CD14-positive monocyte (primary cell): ENCODE measurements at regions not wholly inside any gene's neighbourhood (a gene's known extent, or its start where the extent isn't known, plus 50 kb on each side); places are given as distances from the start of the nearest gene placed in this dataset.

Experiments
- DNase-seq, 3 donors: peaks; one replicate each; pipeline ENCODE4 v3.0.0-alpha.2; 2011 to 2022
- H2AFZ ChIP-seq: 2 replicates; pipeline ENCODE4 v1.6.0; 2012; ENCODE audit warnings: mild to moderate bottlenecking, low read depth, low read length, inconsistent platforms; ENCODE audit not compliant: insufficient read depth, poor library complexity, severe bottlenecking
- H3K27ac ChIP-seq, 2 donors: 1 replicate in 1 of 2; 2 replicates in 1 of 2; pipeline ENCODE4 v1.5.1; 2012 to 2013; ENCODE audit warnings: low read length in 2 of 2, control low read depth in 1 of 2, inconsistent platforms in 1 of 2, low read depth in 1 of 2, mild to moderate bottlenecking in 1 of 2
- H3K27me3 ChIP-seq, 2 donors: one replicate each; pipeline versions ENCODE4 v1.6.0 to v1.6.1; 2011 to 2013; ENCODE audit warnings: low read length in 2 of 2; ENCODE audit not compliant: control insufficient read depth in 2 of 2, insufficient read depth in 2 of 2
- H3K36me3 ChIP-seq, 2 donors: replicated peaks in 1 of 2; 1 replicate in 1 of 2; 2 replicates in 1 of 2; pipeline versions ENCODE4 v1.5.1 to v1.6.1; 2012 to 2013; ENCODE audit warnings: low read length in 2 of 2, control low read depth in 1 of 2, inconsistent platforms in 1 of 2, mild to moderate bottlenecking in 1 of 2; ENCODE audit not compliant: insufficient read depth in 2 of 2, control insufficient read depth in 1 of 2
- H3K4me1 ChIP-seq, 2 donors: 1 replicate in 1 of 2; 2 replicates in 1 of 2; pipeline versions ENCODE4 v1.5.1 to v1.6.1; 2012 to 2013; ENCODE audit warnings: low read length in 2 of 2, control low read depth in 1 of 2, inconsistent platforms in 1 of 2, mild to moderate bottlenecking in 1 of 2, moderate library complexity in 1 of 2; ENCODE audit not compliant: insufficient read depth in 2 of 2, control insufficient read depth in 1 of 2
- H3K4me2 ChIP-seq: replicated peaks from 2 replicates; pipeline ENCODE3; 2012; ENCODE audit warnings: low read length, moderate library complexity, mild to moderate bottlenecking; ENCODE audit not compliant: poor library complexity, severe bottlenecking; ENCODE audit errors: extremely low read depth
- H3K4me3 ChIP-seq, 3 experiments: fragments of 200-600 bp in 1 of 3; sonication (generic) in 1 of 3; replicated peaks in 1 of 3; 1 replicate in 2 of 3; 2 replicates in 1 of 3; pipeline ENCODE4 v1.5.1; 2011 to 2013; ENCODE audit warnings: low read length in 3 of 3, mild to moderate bottlenecking in 3 of 3, control low read depth in 2 of 3, low read depth in 2 of 3, inconsistent platforms in 1 of 3, moderate library complexity in 1 of 3
- H3K79me2 ChIP-seq: 2 replicates; pipeline ENCODE4 v1.6.0; 2012; ENCODE audit warnings: mild to moderate bottlenecking, control low read depth, inconsistent platforms, low read length, moderate library complexity; ENCODE audit not compliant: insufficient read depth
- H3K9ac ChIP-seq: 2 replicates; pipeline ENCODE4 v1.6.0; 2017; ENCODE audit warnings: low read length, mild to moderate bottlenecking; ENCODE audit not compliant: insufficient read depth, poor library complexity, severe bottlenecking
- H3K9me3 ChIP-seq, 2 donors: replicated peaks in 1 of 2; 1 replicate in 1 of 2; 2 replicates in 1 of 2; pipeline versions ENCODE4 v1.5.1 to v1.6.1; 2012 to 2013; ENCODE audit warnings: low read length in 2 of 2, control low read depth in 1 of 2; ENCODE audit not compliant: control insufficient read depth in 1 of 2, insufficient read depth in 1 of 2
- H4K20me1 ChIP-seq: 2 replicates; pipeline ENCODE4 v1.6.0; 2012; ENCODE audit warnings: mild to moderate bottlenecking, low read length, control low read depth, moderate library complexity; ENCODE audit not compliant: insufficient read depth
- H3K27ac Mint-ChIP-seq, 7 donors: one replicate each; pipeline ENCODE4 v1.8.0; 2020; ENCODE audit warnings: mild to moderate bottlenecking in 7 of 7, mixed read lengths in 7 of 7, moderate library complexity in 6 of 7, inconsistent platforms in 2 of 7
- H3K27me3 Mint-ChIP-seq, 3 donors: one replicate each; pipeline ENCODE4 v1.8.0; 2021 to 2022; ENCODE audit warnings: low read depth in 3 of 3, mild to moderate bottlenecking in 3 of 3, mixed read lengths in 3 of 3, moderate library complexity in 3 of 3, inconsistent platforms in 1 of 3
- H3K36me3 Mint-ChIP-seq, 2 donors: one replicate each; pipeline ENCODE4 v1.8.0; 2020; ENCODE audit warnings: mixed read lengths in 2 of 2, inconsistent platforms in 1 of 2, mild to moderate bottlenecking in 1 of 2
- H3K4me1 Mint-ChIP-seq: one replicate; pipeline ENCODE4 v1.8.0; 2020; ENCODE audit warnings: mild to moderate bottlenecking, mixed read lengths
- H3K4me3 Mint-ChIP-seq, 2 donors: one replicate each; pipeline ENCODE4 v1.8.0; 2020; ENCODE audit warnings: mild to moderate bottlenecking in 2 of 2, mixed read lengths in 2 of 2, moderate library complexity in 1 of 2
- H3K9me3 Mint-ChIP-seq, 7 donors: one replicate each; pipeline ENCODE4 v1.8.0; 2020 to 2022; ENCODE audit warnings: mixed read lengths in 7 of 7, mild to moderate bottlenecking in 6 of 7, moderate library complexity in 6 of 7, inconsistent platforms in 2 of 7
- WGBS: methylation state at CpG from one replicate; pipeline ENCODE4 v1.1.5; 2013; ENCODE audit warnings: missing lambda C conversion rate; ENCODE audit not compliant: insufficient coverage; 5-methylcytosine and 5-hydroxymethylcytosine counted together
- intact Hi-C, 2 donors: fragments of 100-400 bp; cut with micrococcal nuclease; formaldehyde crosslinking; loops; one replicate each; pipeline versions ENCODE4 v1.15.0 to v1.15.1; 2023
- TF ChIP-seq, protein P1 (sequence below): fragments of 200-600 bp; IDR thresholded peaks from one replicate; pipeline ENCODE4 v1.8.0; 2022; ENCODE audit warnings: antibody characterized with exemption, mild to moderate bottlenecking

DNA sequence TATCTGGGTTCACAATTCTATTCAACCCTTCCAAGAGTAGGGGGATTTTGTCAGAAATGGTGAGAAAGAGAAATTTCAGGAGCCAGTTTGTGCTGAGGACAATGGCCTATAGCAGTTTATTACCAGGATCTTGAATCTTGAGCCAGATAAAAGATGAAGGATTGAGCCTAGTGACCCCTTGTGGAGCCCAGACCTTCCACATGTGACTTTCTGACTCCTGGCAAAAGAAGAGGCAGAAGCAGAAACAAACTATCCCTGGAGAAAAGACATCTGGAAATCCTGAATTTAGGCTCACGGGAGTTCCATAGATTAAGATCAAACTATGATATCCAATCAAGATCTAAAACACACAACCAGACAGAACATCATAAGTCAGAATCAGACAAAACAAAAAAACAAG lies 60.9 kb upstream of the CHRM2 start:
- H3K4me1 Mint-ChIP-seq: no peaks in the 10 kb centered on the region
- intact Hi-C loops: no loop called here
- WGBS: 100% methylated on average over 1 of the region's 1 CpG
- TF ChIP-seq, protein P1, sequence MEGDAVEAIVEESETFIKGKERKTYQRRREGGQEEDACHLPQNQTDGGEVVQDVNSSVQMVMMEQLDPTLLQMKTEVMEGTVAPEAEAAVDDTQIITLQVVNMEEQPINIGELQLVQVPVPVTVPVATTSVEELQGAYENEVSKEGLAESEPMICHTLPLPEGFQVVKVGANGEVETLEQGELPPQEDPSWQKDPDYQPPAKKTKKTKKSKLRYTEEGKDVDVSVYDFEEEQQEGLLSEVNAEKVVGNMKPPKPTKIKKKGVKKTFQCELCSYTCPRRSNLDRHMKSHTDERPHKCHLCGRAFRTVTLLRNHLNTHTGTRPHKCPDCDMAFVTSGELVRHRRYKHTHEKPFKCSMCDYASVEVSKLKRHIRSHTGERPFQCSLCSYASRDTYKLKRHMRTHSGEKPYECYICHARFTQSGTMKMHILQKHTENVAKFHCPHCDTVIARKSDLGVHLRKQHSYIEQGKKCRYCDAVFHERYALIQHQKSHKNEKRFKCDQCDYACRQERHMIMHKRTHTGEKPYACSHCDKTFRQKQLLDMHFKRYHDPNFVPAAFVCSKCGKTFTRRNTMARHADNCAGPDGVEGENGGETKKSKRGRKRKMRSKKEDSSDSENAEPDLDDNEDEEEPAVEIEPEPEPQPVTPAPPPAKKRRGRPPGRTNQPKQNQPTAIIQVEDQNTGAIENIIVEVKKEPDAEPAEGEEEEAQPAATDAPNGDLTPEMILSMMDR: no peak
- DNase-seq: no peak
- H3K9ac ChIP-seq: no peak overlapping the region
- peaks cover 7 to 9% of the 10 kb centered on the region in 2 donors for H3K9me3 ChIP-seq
- H3K36me3 Mint-ChIP-seq: no peaks in the 10 kb centered on the region
- H3K4me2 ChIP-seq: no peak overlapping the region
- no peaks in the 10 kb centered on the region for H3K4me1 ChIP-seq
- H3K27ac ChIP-seq: no peak overlapping the region
- H3K27me3 ChIP-seq: no peaks in the 10 kb centered on the region
- H3K4me3 Mint-ChIP-seq: no peak overlapping the region
- no peak overlapping the region for H3K27ac Mint-ChIP-seq
- H3K27me3 Mint-ChIP-seq: no peaks in the 10 kb centered on the region
- no peaks in the 10 kb centered on the region for H3K36me3 ChIP-seq
- H3K79me2 ChIP-seq: no peaks in the 10 kb centered on the region
- no peaks in the 10 kb centered on the region for H4K20me1 ChIP-seq
- no peak overlapping the region for H3K4me3 ChIP-seq
- peaks cover 3 to 6% (median 5%) of the 10 kb centered on the region in 7 donors for H3K9me3 Mint-ChIP-seq
- H2AFZ ChIP-seq: no peak overlapping the region

DNA sequence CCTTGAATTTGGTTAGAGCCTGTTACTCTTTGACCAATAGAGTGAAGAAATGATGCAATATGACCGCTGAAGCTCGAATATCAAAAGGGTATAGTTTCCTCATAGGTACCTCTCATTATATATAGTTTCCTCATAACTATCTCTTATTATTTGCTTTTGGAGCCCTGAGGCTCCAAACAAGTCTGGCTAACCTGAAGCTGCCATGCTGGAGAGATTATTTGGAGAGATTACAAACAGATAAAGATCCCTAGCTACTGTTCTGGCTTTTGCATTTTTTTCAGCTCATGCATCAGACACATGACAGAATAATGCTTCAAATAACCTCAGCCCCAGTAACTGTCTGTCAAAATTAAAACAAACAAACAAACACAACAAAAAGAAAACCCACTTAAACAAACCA lies 65.4 kb upstream of the CHRM2 start:
- H3K4me3 Mint-ChIP-seq: no peak overlapping the region
- Histone ChIP-seq H3K27me3 (no peaks in the 10 kb centered on the region), H3K4me3 (no peak overlapping the region), H3K4me1 (no peaks in the 10 kb centered on the region), H3K27ac (no peak overlapping the region), H3K9ac (no peak overlapping the region), H3K4me2 (no peak overlapping the region), H3K9me3 (no peaks in the 10 kb centered on the region), H3K36me3 (no peaks in the 10 kb centered on the region), H2AFZ (no peak overlapping the region), H4K20me1 (no peaks in the 10 kb centered on the region), H3K79me2 (no peaks in the 10 kb centered on the region)
- H3K9me3 Mint-ChIP-seq: peaks cover 1 to 12% (median 4%) of the 10 kb centered on the region in 7 donors
- H3K27ac Mint-ChIP-seq: no peak overlapping the region
- WGBS: no CpG with 5 or more reads among the region's 2 CpGs
- TF ChIP-seq, protein P1: no peak
- no peak for DNase-seq
- H3K4me1 Mint-ChIP-seq: no peaks in the 10 kb centered on the region
- H3K36me3 Mint-ChIP-seq: no peaks in the 10 kb centered on the region
- intact Hi-C loops: no loop called here
- H3K27me3 Mint-ChIP-seq: no peaks in the 10 kb centered on the region
